ENCODE measurements at regions not wholly inside any gene's neighbourhood (a gene's known extent, or its start where the extent isn't known, plus 50 kb on each side); places are given as distances from the start of the nearest gene placed in this dataset.

GRCh38 chr3:34864011-34864410 lies 775.3 kb upstream of the ARPP21 start:
- DNase-seq (ENCODE audit: extremely low spot score): no peak
- no peak for TF ChIP-seq CTCF (IDR thresholded peaks at IDR 0.05; ENCODE audit: control extremely low read depth, extremely low read depth, low read depth, missing control alignments)
- ChIA-PET CTCF (interaction anchor here (1.4 to 1.6 kb wide), 2 partner anchors 8 to 16 kb away, joined by 3 read pairs; no protein-coding TSS in a partner anchor), POLR2A (no interaction called here)

GRCh38 chr3:34865346-34865745 lies 774.0 kb upstream of the ARPP21 start:
- no peak for TF ChIP-seq CTCF (IDR thresholded peaks at IDR 0.05; ENCODE audit: control extremely low read depth, extremely low read depth, low read depth, missing control alignments)
- no peak for DNase-seq (ENCODE audit: extremely low spot score)
- ChIA-PET POLR2A (no interaction called here), CTCF (interaction anchor here (1.6 kb wide), 1 partner anchor 15 kb away, joined by 3 read pairs; no protein-coding TSS in a partner anchor)

- CTCF ChIA-PET: interaction anchor here (1.0 kb wide), 1 partner anchor 14 kb away, joined by 3 read pairs; no protein-coding TSS in a partner anchor
- POLR2A ChIA-PET: no interaction called here
- DNase-seq (ENCODE audit: extremely low spot score): no peak
- no peak for TF ChIP-seq CTCF (IDR thresholded peaks at IDR 0.05; ENCODE audit: control extremely low read depth, extremely low read depth, low read depth, missing control alignments)
Observed at GRCh38 chr3:34868935-34869334, 770.4 kb upstream of the ARPP21 start.

- TF ChIP-seq CTCF (IDR thresholded peaks at IDR 0.05; ENCODE audit: control extremely low read depth, extremely low read depth, low read depth, missing control alignments): no peak
- DNase-seq (ENCODE audit: extremely low spot score): no peak
- CTCF ChIA-PET: interaction anchor here (1.0 to 1.7 kb wide), 3 partner anchors 9 to 23 kb away, joined by 3 read pairs; no protein-coding TSS in a partner anchor
- POLR2A ChIA-PET: no interaction called here
Observed at GRCh38 chr3:34869696-34870095, 769.6 kb upstream of the ARPP21 start.

GRCh38 chr3:34872406-34872805 lies 766.9 kb upstream of the ARPP21 start:
- no peak for TF ChIP-seq CTCF (IDR thresholded peaks at IDR 0.05; ENCODE audit: control extremely low read depth, extremely low read depth, low read depth, missing control alignments)
- CTCF ChIA-PET: interaction anchor here (0.9 kb wide), 1 partner anchor 9 kb away, joined by 3 read pairs; no protein-coding TSS in a partner anchor
- POLR2A ChIA-PET: no interaction called here
- no peak for DNase-seq (ENCODE audit: extremely low spot score)

GRCh38 chr3:34876997-34877396 lies 762.3 kb upstream of the ARPP21 start:
- no peak for DNase-seq (ENCODE audit: extremely low spot score)
- POLR2A ChIA-PET: no interaction called here
- CTCF ChIA-PET: no interaction called here
- no peak for TF ChIP-seq CTCF (IDR thresholded peaks at IDR 0.05; ENCODE audit: control extremely low read depth, extremely low read depth, low read depth, missing control alignments)
